ENCODE measurements at regions not wholly inside any gene's neighbourhood (a gene's known extent, or its start where the extent isn't known, plus 50 kb on each side); places are given as distances from the start of the nearest gene placed in this dataset.

- H3K4me1 ChIP-seq (ENCODE audit: control insufficient read depth in 4 of 4, insufficient read depth in 4 of 4, low read length in 3 of 4), result no peaks in the 10 kb centered on the region
- H3K9ac ChIP-seq (ENCODE audit: low read depth in 1 of 2, low read length in 2 of 2), result no peak overlapping the region
- H3K4me3 ChIP-seq (ENCODE audit: low read depth in 1 of 3, low read length in 3 of 3), result no peak overlapping the region
- TF ChIP-seq RXRA (IDR thresholded peaks at IDR 0.05) (no peak), ZBTB33 (IDR thresholded peaks at IDR 0.05) (no peak), GABPA (IDR thresholded peaks at IDR 0.05 in 1 of 2, conservative IDR thresholded peaks at IDR 0.05 in 1 of 2) (no peak), HNF4G (IDR thresholded peaks at IDR 0.05) (no peak), SP1 (IDR thresholded peaks at IDR 0.05) (no peak), NR2F2 (IDR thresholded peaks at IDR 0.05) (no peak), CTCF (IDR thresholded peaks at IDR 0.05; ENCODE audit: low read depth, low read length, missing input control) (no peak), JUND (IDR thresholded peaks at IDR 0.05) (no peak), HNF4A (conservative IDR thresholded peaks at IDR 0.05) (no peak), YY1 (IDR thresholded peaks at IDR 0.05) (no peak), FOXA2 (IDR thresholded peaks at IDR 0.05) (no peak), TAF1 (conservative IDR thresholded peaks at IDR 0.05) (no peak), ATF3 (IDR thresholded peaks at IDR 0.05) (no peak), RAD21 (IDR thresholded peaks at IDR 0.05) (no peak), MAX (IDR thresholded peaks at IDR 0.05) (no peak)
- H3K27me3 ChIP-seq (ENCODE audit: control insufficient read depth in 4 of 4, insufficient read depth in 4 of 4, low read length in 3 of 4), result no peaks in the 10 kb centered on the region
- H3K27ac ChIP-seq (ENCODE audit: low read depth in 1 of 2, low read length in 2 of 2), result no peak overlapping the region
- no peak for DNase-seq (ENCODE audit: low spot score)
- no peaks in the 10 kb centered on the region for H3K9me3 ChIP-seq (ENCODE audit: control insufficient read depth in 4 of 4, low read length in 3 of 4)
- WGBS, result 89% methylated on average over 4 of the region's 4 CpGs
- no peaks in the 10 kb centered on the region for H3K36me3 ChIP-seq (ENCODE audit: control insufficient read depth in 4 of 4, insufficient read depth in 3 of 4, low read depth in 1 of 4, low read length in 3 of 4)
These were observed 359.8 kb upstream of the C2CD4B start for GRCh38 chr15:62524848-62525247.

GRCh38 chr15:62527387-62527786 is 362.3 kb upstream of the C2CD4B start:
- no peak overlapping the region for H3K9ac ChIP-seq (ENCODE audit: low read depth in 1 of 2, low read length in 2 of 2)
- no peaks in the 10 kb centered on the region for H3K27me3 ChIP-seq (ENCODE audit: control insufficient read depth in 4 of 4, insufficient read depth in 4 of 4, low read length in 3 of 4)
- H3K27ac ChIP-seq (ENCODE audit: low read depth in 1 of 2, low read length in 2 of 2), result no peak overlapping the region
- TF ChIP-seq NR2F2 (IDR thresholded peaks at IDR 0.05) (no peak), FOXA1 (IDR thresholded peaks at IDR 0.05) (no peak), YY1 (IDR thresholded peaks at IDR 0.05) (no peak), REST (IDR thresholded peaks at IDR 0.05) (no peak), RXRA (IDR thresholded peaks at IDR 0.05) (no peak)
- H3K9me3 ChIP-seq (ENCODE audit: control insufficient read depth in 4 of 4, low read length in 3 of 4), result no peaks in the 10 kb centered on the region
- H3K4me3 ChIP-seq (ENCODE audit: low read depth in 1 of 3, low read length in 3 of 3), result no peak overlapping the region
- no peaks in the 10 kb centered on the region for H3K4me1 ChIP-seq (ENCODE audit: control insufficient read depth in 4 of 4, insufficient read depth in 4 of 4, low read length in 3 of 4)
- no peaks in the 10 kb centered on the region for H3K36me3 ChIP-seq (ENCODE audit: control insufficient read depth in 4 of 4, insufficient read depth in 3 of 4, low read depth in 1 of 4, low read length in 3 of 4)
- WGBS, result 81% methylated on average over 2 of the region's 2 CpGs
- no peak for DNase-seq (ENCODE audit: low spot score)

All from liver (tissue), 8 donors.